ENCODE measurements at regions not wholly inside any gene's neighbourhood (a gene's known extent, or its start where the extent isn't known, plus 50 kb on each side); places are given as distances from the start of the nearest gene placed in this dataset.
"Not testable (repeated sequence)": the region's sequence is repeated elsewhere in the genome, so short reads cannot be mapped to it uniquely, and the experiment has no call there.

DNA sequence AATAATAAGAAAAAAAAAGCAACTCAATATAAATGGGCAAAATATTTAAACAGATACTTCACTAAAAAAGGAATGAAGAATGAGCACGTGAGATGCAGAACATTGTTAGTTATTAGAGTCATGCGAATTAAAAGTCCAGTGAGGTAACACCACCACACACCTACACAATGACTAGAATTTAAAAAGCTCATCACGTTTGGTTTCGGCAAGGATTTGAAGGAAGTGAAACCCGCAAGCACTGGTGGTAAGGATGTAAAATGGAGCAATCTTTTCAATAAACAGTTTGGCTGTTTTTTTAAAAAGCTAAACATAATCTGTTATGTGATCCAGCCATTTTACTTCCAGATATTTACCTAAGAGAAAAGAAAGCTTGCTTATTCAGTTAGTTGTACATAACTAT is 1181.6 kb upstream of the CELF4 start:
- H3K27me3 Mint-ChIP-seq (ENCODE audit: insufficient read depth): no peaks in the 10 kb centered on the region

DNA sequence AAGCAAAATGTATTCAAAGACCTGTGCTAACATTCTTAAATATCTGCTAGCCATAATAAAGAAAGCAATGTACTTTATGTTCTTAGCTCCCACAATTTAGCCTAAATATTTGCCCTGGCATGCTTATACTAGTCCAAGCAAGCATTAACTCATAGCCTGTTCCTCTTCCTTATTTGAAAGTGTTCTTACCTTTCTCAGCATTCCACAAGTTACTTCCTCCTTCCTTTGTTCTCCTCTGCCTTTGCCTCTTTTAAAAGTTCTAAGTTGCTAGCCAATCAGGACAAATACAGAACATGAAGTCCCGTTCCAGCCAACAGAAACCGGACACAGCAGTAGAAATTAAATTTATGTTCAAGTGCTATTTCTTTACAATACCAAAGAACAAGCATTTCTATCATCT is 1154.6 kb upstream of the CELF4 start:
- not testable (repeated sequence) for H3K9me3 Mint-ChIP-seq; H3K4me1 Mint-ChIP-seq; H3K27me3 Mint-ChIP-seq (ENCODE audit: insufficient read depth); H3K27ac Mint-ChIP-seq; H3K36me3 ChIP-seq (ENCODE audit: control insufficient read depth, insufficient read depth, low read length); DNase-seq; H3K27ac ChIP-seq (ENCODE audit: low read depth, low read length); H3K9ac ChIP-seq (ENCODE audit: extremely low read depth, low read length, poor library complexity, severe bottlenecking); H3K9me3 ChIP-seq (ENCODE audit: control insufficient read depth, low read length); H3K4me1 ChIP-seq (ENCODE audit: control insufficient read depth, insufficient read depth, low read length); H3K36me3 Mint-ChIP-seq (ENCODE audit: low read depth); H3K4me3 Mint-ChIP-seq; H3K27me3 ChIP-seq (ENCODE audit: control insufficient read depth, insufficient read depth, low read length, poor library complexity, severe bottlenecking); H3K4me3 ChIP-seq (ENCODE audit: low read length)
- 88% methylated on average over 2 of the region's 2 CpGs; no CpG with 5 or more reads in 1 of the 2 experiments for WGBS, 2 experiments (ENCODE audit: insufficient coverage in 1 of 2, insufficient read length in 1 of 2)

More for the DNA sequence above, 1181.6 kb upstream of the CELF4 start:
- WGBS, 2 experiments (ENCODE audit: insufficient coverage in 1 of 2, insufficient read length in 1 of 2): 89% methylated on average over 4 of the region's 5 CpGs; no CpG with 5 or more reads in 1 of the 2 experiments
- H3K27ac Mint-ChIP-seq: no peak overlapping the region
- Histone ChIP-seq H3K9me3 (ENCODE audit: control insufficient read depth, low read length) (no peaks in the 10 kb centered on the region), H3K4me1 (ENCODE audit: control insufficient read depth, insufficient read depth, low read length) (no peaks in the 10 kb centered on the region), H3K27me3 (ENCODE audit: control insufficient read depth, insufficient read depth, low read length, poor library complexity, severe bottlenecking) (no peaks in the 10 kb centered on the region), H3K36me3 (ENCODE audit: control insufficient read depth, insufficient read depth, low read length) (no peaks in the 10 kb centered on the region), H3K4me3 (ENCODE audit: low read length) (no peak overlapping the region), H3K9ac (ENCODE audit: extremely low read depth, low read length, poor library complexity, severe bottlenecking) (no peak overlapping the region), H3K27ac (ENCODE audit: low read depth, low read length) (no peak overlapping the region)
- TF ChIP-seq, protein P1, sequence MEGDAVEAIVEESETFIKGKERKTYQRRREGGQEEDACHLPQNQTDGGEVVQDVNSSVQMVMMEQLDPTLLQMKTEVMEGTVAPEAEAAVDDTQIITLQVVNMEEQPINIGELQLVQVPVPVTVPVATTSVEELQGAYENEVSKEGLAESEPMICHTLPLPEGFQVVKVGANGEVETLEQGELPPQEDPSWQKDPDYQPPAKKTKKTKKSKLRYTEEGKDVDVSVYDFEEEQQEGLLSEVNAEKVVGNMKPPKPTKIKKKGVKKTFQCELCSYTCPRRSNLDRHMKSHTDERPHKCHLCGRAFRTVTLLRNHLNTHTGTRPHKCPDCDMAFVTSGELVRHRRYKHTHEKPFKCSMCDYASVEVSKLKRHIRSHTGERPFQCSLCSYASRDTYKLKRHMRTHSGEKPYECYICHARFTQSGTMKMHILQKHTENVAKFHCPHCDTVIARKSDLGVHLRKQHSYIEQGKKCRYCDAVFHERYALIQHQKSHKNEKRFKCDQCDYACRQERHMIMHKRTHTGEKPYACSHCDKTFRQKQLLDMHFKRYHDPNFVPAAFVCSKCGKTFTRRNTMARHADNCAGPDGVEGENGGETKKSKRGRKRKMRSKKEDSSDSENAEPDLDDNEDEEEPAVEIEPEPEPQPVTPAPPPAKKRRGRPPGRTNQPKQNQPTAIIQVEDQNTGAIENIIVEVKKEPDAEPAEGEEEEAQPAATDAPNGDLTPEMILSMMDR (conservative IDR thresholded peaks at IDR 0.05): no peak
- no peak for DNase-seq
- H3K36me3 Mint-ChIP-seq (ENCODE audit: low read depth): no peaks in the 10 kb centered on the region
- no peaks in the 10 kb centered on the region for H3K9me3 Mint-ChIP-seq
- H3K4me1 Mint-ChIP-seq: no peaks in the 10 kb centered on the region
- H3K4me3 Mint-ChIP-seq: no peak overlapping the region

DNA sequence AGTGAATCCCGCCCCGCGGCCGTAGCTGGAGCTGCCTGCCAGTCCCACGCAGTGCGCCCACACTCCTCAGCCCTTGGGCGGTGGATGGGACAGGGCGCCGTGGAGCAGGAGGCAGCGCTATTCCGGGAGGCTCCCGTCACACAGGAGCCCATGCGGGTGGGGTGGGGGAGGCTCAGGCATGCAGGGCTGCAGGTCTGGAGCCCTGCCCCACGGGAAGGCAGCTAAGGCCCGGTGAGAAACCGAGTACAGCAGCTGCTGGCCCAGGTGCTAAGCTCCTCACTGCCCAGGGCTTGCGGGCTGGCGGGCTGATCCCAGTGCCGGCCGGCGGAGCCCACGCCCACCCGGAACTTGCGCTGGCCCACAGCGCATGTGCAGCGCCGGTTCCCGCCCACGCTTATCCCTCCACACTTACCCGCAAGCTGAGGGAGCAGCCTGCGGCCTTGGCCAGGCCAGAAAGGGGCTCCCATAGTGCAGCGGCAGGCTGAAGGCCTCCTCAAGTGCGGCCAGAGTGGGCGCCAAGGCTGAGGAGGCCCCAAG is 1152.8 kb upstream of the CELF4 start:
- no peak overlapping the region for H3K9ac ChIP-seq (ENCODE audit: extremely low read depth, low read length, poor library complexity, severe bottlenecking)
- no peaks in the 10 kb centered on the region for H3K36me3 ChIP-seq (ENCODE audit: control insufficient read depth, insufficient read depth, low read length)
- no peaks in the 10 kb centered on the region for H3K9me3 ChIP-seq (ENCODE audit: control insufficient read depth, low read length)
- Mint-ChIP-seq H3K36me3 (ENCODE audit: low read depth) (no peaks in the 10 kb centered on the region), H3K27ac (no peak overlapping the region), H3K27me3 (ENCODE audit: insufficient read depth) (no peaks in the 10 kb centered on the region), H3K9me3 (peaks cover 7% of the 10 kb centered on the region), H3K4me1 (no peaks in the 10 kb centered on the region), H3K4me3 (no peak overlapping the region)
- H3K27ac ChIP-seq (ENCODE audit: low read depth, low read length): no peak overlapping the region
- DNase-seq: no peak
- 96 to 100% methylated on average over 14 to 34 of the region's 34 CpGs for WGBS, 2 experiments (ENCODE audit: insufficient coverage in 1 of 2, insufficient read length in 1 of 2)
- peaks cover 6% of the 10 kb centered on the region for H3K27me3 ChIP-seq (ENCODE audit: control insufficient read depth, insufficient read depth, low read length, poor library complexity, severe bottlenecking)
- no peak overlapping the region for H3K4me3 ChIP-seq (ENCODE audit: low read length)
- H3K4me1 ChIP-seq (ENCODE audit: control insufficient read depth, insufficient read depth, low read length): no peaks in the 10 kb centered on the region
- TF ChIP-seq, protein P1 (conservative IDR thresholded peaks at IDR 0.05): no peak

DNA sequence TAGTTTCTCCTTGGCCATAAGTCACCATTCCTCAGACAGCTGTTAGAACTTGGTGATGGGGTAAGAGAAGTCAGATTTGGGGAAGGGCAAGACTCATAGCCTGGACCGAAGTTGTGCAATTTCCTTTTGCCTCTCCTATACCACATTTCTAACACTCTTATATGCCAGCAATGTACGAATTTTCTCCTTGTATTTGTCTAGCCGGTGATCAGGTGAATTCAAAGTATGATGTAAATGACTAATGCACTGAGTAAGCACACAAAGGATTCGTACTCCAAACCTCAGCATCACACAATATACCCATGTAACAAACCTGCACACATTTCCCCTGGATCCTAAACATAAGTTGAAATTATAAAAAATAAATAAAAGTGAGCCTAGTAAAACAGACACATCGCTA is 1143.5 kb upstream of the CELF4 start:
- TF ChIP-seq, protein P1 (conservative IDR thresholded peaks at IDR 0.05): no peak
- H3K27ac Mint-ChIP-seq: no peak overlapping the region
- H3K4me1 Mint-ChIP-seq: no peaks in the 10 kb centered on the region
- H3K36me3 ChIP-seq (ENCODE audit: control insufficient read depth, insufficient read depth, low read length): no peaks in the 10 kb centered on the region
- peaks cover 3% of the 10 kb centered on the region for H3K27me3 Mint-ChIP-seq (ENCODE audit: insufficient read depth)
- no peaks in the 10 kb centered on the region for H3K9me3 Mint-ChIP-seq
- no peak overlapping the region for H3K4me3 ChIP-seq (ENCODE audit: low read length)
- 96 to 100% methylated on average over 2 of the region's 5 CpGs for WGBS, 2 experiments (ENCODE audit: insufficient coverage in 1 of 2, insufficient read length in 1 of 2)
- peaks cover 17% of the 10 kb centered on the region for H3K27me3 ChIP-seq (ENCODE audit: control insufficient read depth, insufficient read depth, low read length, poor library complexity, severe bottlenecking)
- no peak overlapping the region for H3K27ac ChIP-seq (ENCODE audit: low read depth, low read length)
- H3K9ac ChIP-seq (ENCODE audit: extremely low read depth, low read length, poor library complexity, severe bottlenecking): no peak overlapping the region
- H3K9me3 ChIP-seq (ENCODE audit: control insufficient read depth, low read length): no peaks in the 10 kb centered on the region
- DNase-seq: no peak
- H3K4me1 ChIP-seq (ENCODE audit: control insufficient read depth, insufficient read depth, low read length): no peaks in the 10 kb centered on the region
- no peak overlapping the region for H3K4me3 Mint-ChIP-seq
- no peaks in the 10 kb centered on the region for H3K36me3 Mint-ChIP-seq (ENCODE audit: low read depth)

Measured in endodermal cell (in vitro differentiated cells).